K562 (cell line): ENCODE measurements at regions not wholly inside any gene's neighbourhood (a gene's known extent, or its start where the extent isn't known, plus 50 kb on each side); places are given as distances from the start of the nearest gene placed in this dataset.

ENCODE experiments used
- ATAC-seq: fragments of 200-7000 bp; cut with Tn5 transposase; 3 replicates; pipeline ENCODE4 v1.9.1; 2020; ENCODE audit warnings: moderate library complexity
- BruUV-seq: library from RNA; stranded (reverse); fragments of 400-500 nt; replicated peaks from 2 replicates; lab custom pipeline; 2021; lab: Mats Ljungman, UMichigan
- CTCF ChIA-PET: fragments of 300-600 bp; formaldehyde crosslinking; extraction: SDS; loops from one replicate; lab custom pipeline; 2021; ENCODE audit warnings: low intra/inter-chr PET ratio; lab: Yijun Ruan, JAX
- POLR2A ChIA-PET: fragments of 300-600, 350-650 bp; sonication (Branson Sonifier 250); formaldehyde crosslinking; extraction: SDS; loops from one replicate; lab custom pipeline; 2021; ENCODE audit warnings: antibody characterized with exemption, inconsistent platforms; lab: Yijun Ruan, JAX
- DNase-seq, 4 experiments: peaks; one replicate each; pipeline versions ENCODE4 v3.0.0 to v3.0.0-alpha.2; 2011 to 2018; ENCODE audit warnings: low spot score in 3 of 4, mixed read lengths in 3 of 4; ENCODE audit errors: extremely low read depth in 1 of 4
- FAIRE-seq: peaks from 2 replicates; lab custom pipeline; 2011; peaks lifted over from hg19 to GRCh38; lab: Jason Lieb, UNC
- H2AFZ ChIP-seq: 2 replicates; pipeline ENCODE4 v1.6.0; 2011; ENCODE audit warnings: low read depth, low read length, control low read depth, inconsistent platforms
- H3K27ac ChIP-seq: fragments of 200-600 bp; 3 replicates; pipeline ENCODE4 v1.8.0; 2011; ENCODE audit warnings: low read depth, mild to moderate bottlenecking, control low read depth, inconsistent platforms, low read length, moderate library complexity, mixed read lengths; ENCODE audit errors: extremely low read depth
- H3K27me3 ChIP-seq, 2 experiments: fragments of 300-600 bp in 1 of 2; 2 replicates in 1 of 2; 3 replicates in 1 of 2; pipeline versions ENCODE4 v1.6.0 to v1.8.0; 2011; ENCODE audit warnings: inconsistent platforms in 2 of 2, low read length in 2 of 2, mild to moderate bottlenecking in 1 of 2, mixed read lengths in 1 of 2, moderate library complexity in 1 of 2; ENCODE audit not compliant: control insufficient read depth in 2 of 2, insufficient read depth in 2 of 2
- H3K36me3 ChIP-seq: fragments of 300-600 bp; 3 replicates; pipeline ENCODE4 v1.8.0; 2011; ENCODE audit warnings: mild to moderate bottlenecking, low read length, inconsistent platforms; ENCODE audit not compliant: control insufficient read depth, insufficient read depth
- H3K4me1 ChIP-seq, 2 experiments: fragments of 200-600 bp in 1 of 2; replicated peaks in 1 of 2; 2 replicates in 1 of 2; 3 replicates in 1 of 2; pipeline versions ENCODE4 v1.5.1 to v1.8.0; 2011; ENCODE audit warnings: inconsistent platforms in 2 of 2, low read length in 2 of 2, mild to moderate bottlenecking in 1 of 2, mixed read lengths in 1 of 2, moderate library complexity in 1 of 2; ENCODE audit not compliant: control insufficient read depth in 2 of 2, insufficient read depth in 2 of 2
- H3K4me2 ChIP-seq: 2 replicates; pipeline ENCODE4 v1.6.1; 2011; ENCODE audit warnings: low read length, control low read depth, inconsistent platforms, mixed read lengths; ENCODE audit not compliant: insufficient read depth
- H3K4me3 ChIP-seq: fragments of 200-600 bp; sonication (generic), shearing (Covaris generic); 2 replicates; pipeline ENCODE4 v1.5.1; 2016; ENCODE audit warnings: control low read depth, inconsistent platforms
- H3K79me2 ChIP-seq: fragments of 200-600 bp; 3 replicates; pipeline ENCODE4 v1.8.0; 2011; ENCODE audit warnings: low read length, inconsistent platforms; ENCODE audit not compliant: control insufficient read depth, insufficient read depth
- H3K9ac ChIP-seq, 2 experiments: 2 replicates each; pipeline versions ENCODE4 v1.6.0 to v1.6.1; 2011; ENCODE audit warnings: low read depth in 2 of 2, low read length in 2 of 2, control low read depth in 1 of 2, inconsistent platforms in 1 of 2, mild to moderate bottlenecking in 1 of 2, mixed read lengths in 1 of 2; ENCODE audit not compliant: insufficient read depth in 1 of 2
- H3K9me1 ChIP-seq: one replicate; pipeline ENCODE4 v1.6.0; 2011; ENCODE audit warnings: inconsistent platforms, mild to moderate bottlenecking, low read length, moderate library complexity; ENCODE audit not compliant: control insufficient read depth, insufficient read depth
- H3K9me3 ChIP-seq: replicated peaks from 2 replicates; pipeline ENCODE4 v1.5.1; 2011; ENCODE audit warnings: low read depth, low read length, inconsistent platforms; ENCODE audit not compliant: control insufficient read depth, insufficient read depth
- H4K20me1 ChIP-seq: replicated peaks from 2 replicates; pipeline ENCODE4 v1.6.1; 2011; ENCODE audit warnings: low read length, inconsistent platforms, mixed read lengths; ENCODE audit not compliant: control insufficient read depth, insufficient read depth
- MCM2 ChIP-seq: fragments of 450-650 bp; IDR thresholded peaks from 2 replicates; pipeline ENCODE4 v1.6.1; 2017; ENCODE audit warnings: low read depth, mild to moderate bottlenecking
- NRF1 ChIP-seq, 2 experiments: fragments of 450-650 bp; IDR thresholded peaks in 1 of 2; conservative IDR thresholded peaks in 1 of 2; 2 replicates each; pipeline ENCODE4 v1.6.1; 2014; ENCODE audit warnings: mild to moderate bottlenecking in 2 of 2
- ZNF224 ChIP-seq: sonication (generic); formaldehyde crosslinking; IDR thresholded peaks from 2 replicates; pipeline ENCODE4 v1.8.0; 2022; ENCODE audit warnings: mild to moderate bottlenecking, missing genetic modification reagents
- WGBS: fragments of 100-300 bp; shearing (Covaris generic); methylation state at CpG from one replicate; pipeline ENCODE4 v1.1.6; 2016; ENCODE audit warnings: low coverage, mixed read lengths; ENCODE audit not compliant: insufficient coverage; ENCODE audit errors: missing lambda C conversion rate; 5-methylcytosine and 5-hydroxymethylcytosine counted together
- in situ Hi-C: fragments of 300-500 bp; cut with MboI; formaldehyde crosslinking; loops from 4 replicates; pipeline ENCODE4 v1.15.0; 2018; ENCODE audit warnings: inconsistent platforms, mixed read lengths
- intact Hi-C: fragments of 100-400 bp; cut with micrococcal nuclease; formaldehyde crosslinking; loops from 2 replicates; pipeline ENCODE4 v1.14.2; 2022
- TF ChIP-seq, protein P1 (sequence below): sonication (generic); formaldehyde crosslinking; IDR thresholded peaks from 2 replicates; pipeline ENCODE4 v1.8.1; 2023; ENCODE audit warnings: mild to moderate bottlenecking, missing genetic modification reagents

DNA sequence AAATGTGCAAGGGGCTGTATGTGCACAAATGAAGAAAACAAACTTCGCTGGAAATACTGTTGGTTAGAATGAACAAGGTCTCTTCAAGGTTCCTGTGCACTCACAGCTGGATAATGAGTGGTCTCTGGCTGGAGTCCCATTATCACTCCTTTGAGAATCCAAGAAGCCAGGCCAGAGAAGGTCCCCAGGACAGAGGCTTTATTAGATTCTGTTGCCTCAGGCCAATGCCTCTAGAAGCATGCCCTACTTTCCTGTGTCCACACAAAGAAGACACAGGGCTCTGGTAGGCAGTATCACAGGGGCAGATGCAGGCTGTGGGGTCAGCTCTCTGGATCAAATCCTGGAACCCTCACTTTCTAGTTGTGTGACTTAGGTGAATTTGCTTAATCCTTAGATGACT is 384.7 kb downstream of the GRIN2B start:
- ChIA-PET CTCF (no interaction called here), POLR2A (no interaction called here)
- ATAC-seq = no peak

DNA sequence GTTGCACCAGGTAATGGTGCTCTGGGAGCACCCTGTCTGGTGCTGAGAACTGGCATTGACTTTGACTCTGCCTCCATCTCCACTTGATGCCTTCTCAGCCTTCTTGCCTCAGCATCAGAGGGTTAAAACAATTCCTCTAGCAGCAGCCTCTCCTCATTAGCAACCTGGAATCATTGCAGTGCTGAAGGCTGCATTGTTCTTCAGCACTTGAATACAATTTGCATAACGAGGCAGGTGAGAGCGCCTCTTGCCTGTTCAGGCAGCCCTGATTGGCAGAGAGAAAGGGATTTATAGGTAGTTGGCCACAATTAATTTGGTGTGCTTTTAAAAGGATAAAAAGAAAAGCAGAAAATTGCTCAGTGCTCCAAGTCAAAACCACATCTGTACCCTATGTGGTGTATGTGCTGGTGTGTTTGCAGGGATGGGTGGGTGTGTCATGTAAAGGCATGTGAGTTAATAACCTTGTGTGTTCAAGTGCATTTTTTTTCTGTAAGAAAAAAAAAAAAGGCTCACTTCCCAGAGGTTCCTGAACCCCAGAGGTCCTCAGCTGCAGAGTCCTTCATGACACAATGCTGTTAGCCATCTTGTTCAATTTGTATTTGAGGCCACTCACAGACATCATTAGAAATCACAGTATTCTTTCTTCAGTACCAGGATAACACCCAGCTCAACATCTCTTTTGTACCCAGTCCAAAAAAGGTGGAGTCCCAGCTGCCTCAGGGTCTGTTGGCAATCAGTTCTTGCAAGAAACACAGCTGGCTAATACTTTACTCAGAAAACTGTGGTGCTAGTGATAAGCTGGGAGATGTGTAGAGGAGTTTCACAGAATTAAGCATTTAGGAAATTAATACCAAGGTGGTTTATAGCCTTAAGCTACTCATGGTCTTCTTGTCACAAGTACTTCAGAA is 385.6 kb downstream of the GRIN2B start:
- Histone ChIP-seq H3K36me3 (no peaks in the 10 kb centered on the region), H3K9me3 (no peaks in the 10 kb centered on the region), H3K4me1 (no peaks in the 10 kb centered on the region), H3K4me3 (no peak overlapping the region), H2AFZ (no peak overlapping the region), H3K27ac (no peak overlapping the region), H3K27me3 (no peaks in the 10 kb centered on the region), H3K9me1 (no peaks in the 10 kb centered on the region), H3K4me2 (no peak overlapping the region), H3K79me2 (no peaks in the 10 kb centered on the region), H3K9ac (no peak overlapping the region), H4K20me1 (no peaks in the 10 kb centered on the region)
- BruUV-seq = no TSS peak
- ChIA-PET CTCF (no interaction called here), POLR2A (interaction anchor here (0.8 kb wide), 1 partner anchor 168 kb away, joined by 6 read pairs; no protein-coding TSS in a partner anchor)
- 0% methylated on average over 2 of the region's 2 CpGs for WGBS
- in situ Hi-C loops (no loop called here), intact Hi-C loops (no loop called here)
- no peak for ATAC-seq
- TF ChIP-seq, protein P1, sequence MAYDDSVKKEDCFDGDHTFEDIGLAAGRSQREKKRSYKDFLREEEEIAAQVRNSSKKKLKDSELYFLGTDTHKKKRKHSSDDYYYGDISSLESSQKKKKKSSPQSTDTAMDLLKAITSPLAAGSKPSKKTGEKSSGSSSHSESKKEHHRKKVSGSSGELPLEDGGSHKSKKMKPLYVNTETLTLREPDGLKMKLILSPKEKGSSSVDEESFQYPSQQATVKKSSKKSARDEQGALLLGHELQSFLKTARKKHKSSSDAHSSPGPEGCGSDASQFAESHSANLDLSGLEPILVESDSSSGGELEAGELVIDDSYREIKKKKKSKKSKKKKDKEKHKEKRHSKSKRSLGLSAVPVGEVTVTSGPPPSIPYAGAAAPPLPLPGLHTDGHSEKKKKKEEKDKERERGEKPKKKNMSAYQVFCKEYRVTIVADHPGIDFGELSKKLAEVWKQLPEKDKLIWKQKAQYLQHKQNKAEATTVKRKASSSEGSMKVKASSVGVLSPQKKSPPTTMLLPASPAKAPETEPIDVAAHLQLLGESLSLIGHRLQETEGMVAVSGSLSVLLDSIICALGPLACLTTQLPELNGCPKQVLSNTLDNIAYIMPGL (CRISPR knock-in tag) = no peak
- TF ChIP-seq ZNF224 (CRISPR knock-in tag) = no peak
- TF ChIP-seq MCM2 = no peak
- FAIRE-seq = no peak
- no peak for DNase-seq

More for the DNA sequence above, 384.7 kb downstream of the GRIN2B start:
- intact Hi-C loops (no loop called here), in situ Hi-C loops (no loop called here)
- no peak for FAIRE-seq
- Histone ChIP-seq H3K4me1 (no peaks in the 10 kb centered on the region), H3K9me3 (no peaks in the 10 kb centered on the region), H2AFZ (no peak overlapping the region), H3K79me2 (no peaks in the 10 kb centered on the region), H3K4me3 (no peak overlapping the region), H3K27ac (no peak overlapping the region), H3K9ac (no peak overlapping the region), H4K20me1 (no peaks in the 10 kb centered on the region), H3K27me3 (no peaks in the 10 kb centered on the region), H3K9me1 (no peaks in the 10 kb centered on the region), H3K4me2 (no peak overlapping the region), H3K36me3 (no peaks in the 10 kb centered on the region)
- BruUV-seq = no TSS peak
- 0% methylated on average over 1 of the region's 1 CpG for WGBS
- TF ChIP-seq NRF1 (conservative IDR thresholded peaks at IDR 0.05 in 1 of 2, IDR thresholded peaks at IDR 0.05 in 1 of 2) = no peak
- no peak for DNase-seq
